GM19099 (cell line): ENCODE measurements at regions not wholly inside any gene's neighbourhood (a gene's known extent, or its start where the extent isn't known, plus 50 kb on each side); places are given as distances from the start of the nearest gene placed in this dataset.

Experiments used
- POLR2A ChIP-seq: IDR thresholded peaks from 3 replicates; pipeline ENCODE4 v1.6.1; 2011; ENCODE audit warnings: low read depth; ENCODE audit not compliant: insufficient read length; ENCODE audit errors: extremely low read depth

GRCh38 chr1:229170778-229171505, 100.0 kb upstream of the RAB4A start:
- TF ChIP-seq POLR2A, result no peak

GRCh38 chr1:229171934-229172333, 99.0 kb upstream of the RAB4A start:
- TF ChIP-seq POLR2A, result no peak

- TF ChIP-seq POLR2A, result no peak
Measured at GRCh38 chr1:229180161-229180560, 90.8 kb upstream of the RAB4A start.

- TF ChIP-seq POLR2A, result no peak
Measured at GRCh38 chr1:229181419-229181818, 89.5 kb upstream of the RAB4A start.

- TF ChIP-seq POLR2A, result no peak
Measured at GRCh38 chr1:229183588-229183987, 87.3 kb upstream of the RAB4A start.

GRCh38 chr1:229184066-229184465, 86.8 kb upstream of the RAB4A start:
- no peak for TF ChIP-seq POLR2A

DNA sequence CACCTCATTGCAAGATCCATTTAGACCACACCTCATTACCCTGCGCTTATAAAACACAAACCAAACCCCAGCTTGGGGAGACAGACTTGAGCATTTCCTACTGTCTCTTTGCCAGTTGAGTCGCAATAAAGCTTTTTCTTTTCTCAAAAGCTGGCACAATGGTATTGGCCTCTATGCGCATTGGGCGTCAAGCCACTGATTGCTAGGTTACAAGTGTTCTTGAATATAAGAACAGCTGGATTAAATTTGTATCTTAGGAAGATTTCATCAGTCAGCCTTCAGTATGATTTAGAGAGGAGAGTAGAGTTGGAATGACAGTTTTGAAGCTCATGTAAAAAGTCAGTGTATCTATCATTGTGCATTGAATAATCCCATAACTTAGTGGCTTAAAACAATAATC, 84.9 kb upstream of the RAB4A start:
- TF ChIP-seq POLR2A, result no peak

GRCh38 chr1:229186373-229187056, 84.4 kb upstream of the RAB4A start:
- TF ChIP-seq POLR2A, result no peak

GRCh38 chr1:229190057-229190575, 80.8 kb upstream of the RAB4A start:
- TF ChIP-seq POLR2A, result no peak

DNA sequence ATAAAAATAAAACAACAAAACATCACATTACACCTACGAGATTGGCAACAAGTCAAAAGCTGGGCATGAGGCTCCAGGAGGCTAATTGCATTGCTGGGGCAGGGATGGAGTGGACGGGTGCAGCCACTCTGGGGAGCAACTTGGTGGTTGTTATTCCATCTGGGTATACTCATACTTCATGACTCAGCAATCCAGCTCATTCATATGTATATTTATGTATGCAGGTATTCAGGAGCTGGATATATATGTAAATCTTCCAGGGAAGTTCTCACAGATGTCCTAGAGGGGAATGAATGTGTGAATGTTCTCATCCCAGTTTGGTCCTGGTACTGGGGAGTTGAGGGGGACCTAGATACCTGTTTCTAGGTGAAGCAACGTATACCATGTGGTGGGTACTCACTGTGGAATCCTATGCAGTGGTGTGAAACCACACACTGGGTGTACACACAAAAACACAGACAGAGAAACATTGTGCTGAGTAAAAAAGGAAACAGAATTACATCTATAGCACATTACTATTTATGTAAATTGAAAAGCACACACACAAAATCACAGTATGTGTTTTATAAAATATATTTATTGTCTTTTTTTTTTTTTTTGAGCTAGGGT, 79.7 kb upstream of the RAB4A start:
- no peak for TF ChIP-seq POLR2A

- no peak for TF ChIP-seq POLR2A
Measured at GRCh38 chr1:229192031-229192430, 78.9 kb upstream of the RAB4A start.

GRCh38 chr1:229192853-229193252, 78.1 kb upstream of the RAB4A start:
- TF ChIP-seq POLR2A, result no peak

DNA sequence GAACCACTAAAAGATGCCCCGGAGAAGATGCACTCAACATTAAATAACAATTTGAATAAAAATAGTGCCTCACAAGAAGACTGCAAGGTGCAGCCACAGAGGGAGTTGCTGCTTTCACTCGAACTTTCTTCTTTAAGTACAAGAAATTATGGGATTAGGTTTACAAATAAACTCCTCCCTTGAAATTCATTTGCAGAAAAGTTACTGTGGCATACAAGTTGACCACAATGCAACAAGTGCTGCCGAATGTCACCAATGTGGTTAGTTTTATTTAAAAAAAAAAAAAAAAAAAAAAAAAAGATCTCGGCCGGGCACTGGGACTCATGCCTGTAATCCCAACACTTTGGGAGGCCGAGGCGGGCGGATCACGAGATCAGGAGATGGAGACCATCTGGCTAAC, 76.8 kb upstream of the RAB4A start:
- no peak for TF ChIP-seq POLR2A

DNA sequence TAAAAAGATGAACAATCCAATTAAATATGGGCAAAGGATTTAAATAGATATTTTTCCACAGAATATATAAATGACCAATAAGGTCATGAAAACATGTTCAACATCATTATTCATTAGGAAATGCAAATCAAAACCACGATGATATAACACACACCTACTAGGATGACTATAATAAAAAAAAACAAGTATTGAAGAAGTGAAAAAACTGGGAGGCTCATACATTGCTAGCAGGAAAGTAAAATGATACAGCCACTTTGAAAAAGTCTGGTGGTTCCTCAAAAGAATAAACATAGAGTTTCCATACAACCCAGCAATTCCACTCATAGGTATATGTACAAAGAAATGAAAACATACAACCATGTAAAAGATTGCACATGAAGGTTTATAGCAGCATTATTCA, 75.7 kb upstream of the RAB4A start:
- TF ChIP-seq POLR2A, result no peak

- TF ChIP-seq POLR2A, result no peak
Measured at GRCh38 chr1:229196404-229197264, 74.3 kb upstream of the RAB4A start.

DNA sequence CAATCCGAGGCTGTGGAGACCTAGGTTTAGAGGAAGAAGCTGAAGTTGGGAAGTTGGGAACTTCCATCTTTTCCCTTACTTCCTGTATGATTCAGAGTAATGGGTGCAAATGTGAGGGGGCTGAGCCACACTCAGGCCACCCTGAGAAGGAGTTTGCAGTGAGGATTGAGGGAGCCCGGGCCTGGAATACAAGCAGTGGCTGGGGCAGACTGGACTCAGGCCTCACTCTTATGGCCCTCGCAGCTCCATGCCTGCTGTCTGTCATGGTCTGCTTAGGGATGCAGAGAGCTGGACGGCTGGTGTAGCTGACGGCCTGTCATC, 73.7 kb upstream of the RAB4A start:
- no peak for TF ChIP-seq POLR2A
